ENCODE measurements at regions not wholly inside any gene's neighbourhood (a gene's known extent, or its start where the extent isn't known, plus 50 kb on each side); places are given as distances from the start of the nearest gene placed in this dataset.

- TF ChIP-seq CTCF (conservative IDR thresholded peaks at IDR 0.05; ENCODE audit: low read length) (no peak), EZH2phosphoT487 (IDR thresholded peaks at IDR 0.05; ENCODE audit: borderline replicate concordance) (no peak)
These were observed 318.7 kb upstream of the IRX1 start for GRCh38 chr5:3276896-3277295.

All from Loucy (cell line).